GM21529 (cell line): ENCODE measurements at regions not wholly inside any gene's neighbourhood (a gene's known extent, or its start where the extent isn't known, plus 50 kb on each side); places are given as distances from the start of the nearest gene placed in this dataset.

ENCODE experiments used
- ATAC-seq: cut with Tn5 transposase; IDR thresholded peaks from one replicate; pipeline ENCODE4 v1.9.1; 2021; ENCODE audit not compliant: unreplicated experiment

DNA sequence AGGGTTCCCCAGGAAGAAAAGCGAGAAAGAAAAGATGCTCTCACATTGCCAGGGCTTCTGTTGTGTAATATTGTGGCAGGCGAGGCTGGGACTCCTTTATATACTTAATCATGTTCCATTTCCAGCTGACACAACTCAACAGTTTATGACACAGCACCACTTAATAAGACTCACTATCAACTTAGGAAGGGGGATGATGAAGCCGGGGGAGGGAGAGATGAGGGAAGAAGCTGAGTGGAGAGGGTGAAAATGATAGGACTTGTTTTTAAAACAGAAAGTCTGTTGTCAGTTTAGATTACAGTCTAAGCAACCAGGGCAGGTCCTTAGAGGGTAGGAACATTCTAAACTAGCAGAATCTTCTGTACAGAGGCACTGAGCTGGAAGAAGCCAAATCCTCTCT, 397.0 kb downstream of the NXPE2 start:
- no peak for ATAC-seq

- no peak for ATAC-seq
Measured at GRCh38 chr11:115077740-115078139, 399.4 kb downstream of the NXPE2 start.

- ATAC-seq = no peak
Measured at GRCh38 chr11:115078461-115079438, 400.4 kb downstream of the NXPE2 start.

DNA sequence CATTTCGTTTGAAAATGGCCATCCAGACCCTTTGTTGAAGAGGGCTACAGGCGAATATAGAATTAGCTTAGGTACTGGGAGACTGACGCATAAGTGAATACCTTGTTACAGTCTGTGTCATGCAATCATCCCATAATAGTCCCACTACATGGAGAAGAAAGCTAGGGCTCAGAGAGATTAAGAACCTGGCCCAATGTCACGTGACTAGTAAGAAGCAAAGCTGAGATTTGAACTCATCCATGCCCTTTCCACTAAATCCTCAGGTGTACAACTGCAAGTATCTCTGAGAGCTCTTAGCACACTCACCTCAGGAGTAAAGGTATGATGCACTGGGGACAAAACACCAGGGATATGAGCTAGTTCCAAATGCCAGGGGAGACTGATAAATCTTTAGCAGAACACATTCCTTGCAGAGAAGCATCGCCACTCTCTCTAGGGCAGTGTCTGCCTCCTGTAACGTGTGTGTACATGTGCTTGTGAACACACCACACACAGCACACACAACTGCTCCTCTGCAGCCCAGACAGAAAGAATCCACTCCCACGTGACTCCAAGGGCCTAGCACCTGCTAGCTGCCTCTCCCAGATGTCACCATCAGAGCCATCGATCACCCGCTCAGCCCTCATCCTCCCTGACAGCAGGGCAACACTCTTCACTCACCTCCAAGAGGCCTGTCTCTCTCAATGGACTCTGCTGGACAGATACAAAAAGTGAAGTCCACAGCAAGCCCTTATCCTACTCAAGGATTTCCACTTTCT, 402.8 kb downstream of the NXPE2 start:
- ATAC-seq = no peak

GRCh38 chr11:115081972-115082371, 403.6 kb downstream of the NXPE2 start:
- ATAC-seq = no peak

- ATAC-seq = no peak
Measured at GRCh38 chr11:115083144-115083806, 404.9 kb downstream of the NXPE2 start.

DNA sequence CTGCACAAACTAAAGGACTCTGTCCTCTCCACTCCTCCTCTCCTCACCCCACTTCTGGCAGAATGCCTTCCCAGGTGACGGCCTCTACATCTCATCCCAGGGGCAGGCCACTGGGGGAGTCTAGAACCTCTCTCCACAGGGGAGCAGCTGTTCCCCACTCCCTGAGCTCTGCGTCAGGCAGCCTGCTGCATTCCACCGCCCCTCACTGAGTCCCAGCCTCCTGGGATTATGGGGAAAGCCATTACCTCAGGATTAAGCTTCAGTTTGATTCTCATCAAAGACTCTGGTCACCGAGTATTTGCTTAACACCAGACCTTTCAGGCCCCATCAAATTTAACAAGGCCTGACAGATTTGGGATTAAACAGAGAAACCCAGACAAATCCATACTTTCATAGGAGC, 405.9 kb downstream of the NXPE2 start:
- no peak for ATAC-seq

DNA sequence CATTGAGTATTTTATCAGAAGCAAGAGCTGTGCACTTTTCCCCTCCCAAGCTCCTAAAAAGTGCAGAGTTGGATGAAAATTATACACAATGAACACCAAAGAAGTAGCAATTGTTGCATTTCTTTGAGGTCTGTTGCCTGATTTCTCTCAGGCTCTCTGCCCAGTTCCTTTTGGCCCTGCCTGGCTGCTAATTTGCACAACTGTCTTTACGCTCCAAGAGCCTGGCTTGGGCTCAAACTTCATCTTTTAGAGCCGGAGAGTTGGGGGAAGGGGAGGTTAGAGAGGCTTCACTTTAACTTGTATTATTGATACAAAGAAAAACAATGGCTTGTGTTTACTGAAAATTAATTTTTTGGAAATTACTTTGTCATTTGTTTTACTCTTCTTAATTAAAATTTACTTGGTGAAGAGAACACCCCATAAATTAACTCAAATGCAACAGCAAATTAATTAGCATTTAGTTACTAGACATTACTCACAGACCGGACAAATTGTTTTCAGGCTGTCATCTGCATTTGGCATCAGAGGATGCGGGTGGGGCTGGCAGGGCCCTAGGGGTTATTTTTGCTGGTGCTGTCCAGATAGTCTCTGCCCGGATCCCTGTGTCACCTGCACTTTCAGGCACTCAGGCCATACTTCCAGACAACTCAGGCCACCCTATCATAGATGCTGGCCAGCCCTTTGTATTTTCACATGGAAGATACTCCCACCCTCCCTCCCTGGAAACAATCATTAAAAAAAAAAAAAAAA, 407.3 kb downstream of the NXPE2 start:
- ATAC-seq = no peak

- no peak for ATAC-seq
Measured at GRCh38 chr11:115087791-115088190, 409.5 kb downstream of the NXPE2 start.

GRCh38 chr11:115092516-115092915, 411.7 kb downstream of the CADM1 start:
- ATAC-seq = no peak

DNA sequence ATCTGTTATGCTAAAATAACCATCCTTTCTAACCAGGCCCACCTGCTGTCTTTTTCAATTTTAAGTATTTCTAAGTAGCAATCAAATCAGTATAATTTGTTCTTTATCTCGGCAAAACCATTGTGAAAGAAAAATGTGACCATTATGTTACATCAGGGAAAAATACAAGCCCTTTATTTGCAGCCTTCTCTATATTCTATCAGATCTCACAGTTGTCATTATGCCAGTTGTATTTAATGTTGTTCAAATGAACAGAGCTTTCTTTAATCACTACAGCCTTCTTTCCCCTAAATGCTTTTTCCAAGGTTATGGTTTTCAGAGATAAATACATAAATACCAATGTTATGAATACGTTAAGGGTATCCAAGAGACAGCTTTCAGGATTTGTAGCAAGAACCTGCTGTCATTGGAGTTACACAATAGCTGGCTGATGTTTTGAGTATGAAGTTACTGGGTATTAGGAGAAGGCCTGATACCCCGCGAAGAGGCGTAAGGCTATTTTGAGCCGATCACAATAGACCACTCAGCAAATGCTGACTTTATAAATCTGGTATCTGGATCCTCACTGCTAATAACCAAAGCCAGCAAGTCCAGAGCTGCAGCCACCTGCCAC, 406.3 kb downstream of the CADM1 start:
- no peak for ATAC-seq

DNA sequence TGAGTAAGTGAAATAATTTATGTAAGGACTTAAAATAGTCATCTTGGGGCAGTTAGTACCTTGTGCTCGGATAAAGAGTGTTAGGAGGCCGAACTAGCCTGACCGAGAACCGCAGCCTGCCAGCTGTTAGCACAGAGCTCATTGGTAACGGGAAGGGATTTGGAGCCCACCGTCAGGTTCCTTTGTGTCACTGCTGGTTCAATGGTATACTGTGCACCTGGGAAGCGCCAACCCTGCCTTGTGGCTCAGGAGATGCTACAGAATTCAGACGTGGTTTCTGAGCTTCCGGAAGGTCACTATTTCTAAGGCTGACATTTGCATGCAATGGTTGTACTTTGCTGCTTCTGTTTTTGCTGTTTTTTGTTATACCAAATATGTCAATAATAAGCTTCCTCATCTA, 403.5 kb downstream of the CADM1 start:
- no peak for ATAC-seq

GRCh38 chr11:115103921-115104320, 400.3 kb downstream of the CADM1 start:
- no peak for ATAC-seq

DNA sequence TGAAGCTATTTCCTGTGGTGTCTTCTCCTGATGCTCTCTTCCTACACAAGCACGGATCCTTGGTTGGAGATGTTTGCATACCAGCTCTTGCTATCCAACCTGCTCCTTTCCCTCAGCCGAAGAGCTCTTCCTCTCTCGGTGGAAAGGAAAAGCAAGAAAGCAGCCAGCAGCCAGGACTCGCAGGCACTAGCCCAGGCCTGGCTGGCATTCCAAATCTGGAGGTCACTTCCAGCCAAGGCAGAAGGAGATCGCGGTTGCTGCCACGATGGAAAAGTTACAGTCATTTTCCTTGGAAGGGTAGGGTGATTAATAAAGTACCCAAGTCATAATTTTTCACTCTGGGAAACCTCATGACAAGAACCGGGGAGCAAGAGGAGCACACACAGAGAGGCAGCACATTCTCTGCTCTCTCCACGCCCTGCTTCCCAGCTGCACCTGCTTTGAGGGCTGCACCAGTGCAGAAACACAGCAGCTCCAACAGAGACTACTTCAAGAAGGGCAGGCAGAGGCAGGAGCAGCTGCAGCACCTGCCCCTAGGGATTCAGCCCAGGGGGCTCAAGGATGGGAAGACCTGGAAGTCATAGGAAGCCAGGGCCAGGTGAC, 399.3 kb downstream of the CADM1 start:
- no peak for ATAC-seq

DNA sequence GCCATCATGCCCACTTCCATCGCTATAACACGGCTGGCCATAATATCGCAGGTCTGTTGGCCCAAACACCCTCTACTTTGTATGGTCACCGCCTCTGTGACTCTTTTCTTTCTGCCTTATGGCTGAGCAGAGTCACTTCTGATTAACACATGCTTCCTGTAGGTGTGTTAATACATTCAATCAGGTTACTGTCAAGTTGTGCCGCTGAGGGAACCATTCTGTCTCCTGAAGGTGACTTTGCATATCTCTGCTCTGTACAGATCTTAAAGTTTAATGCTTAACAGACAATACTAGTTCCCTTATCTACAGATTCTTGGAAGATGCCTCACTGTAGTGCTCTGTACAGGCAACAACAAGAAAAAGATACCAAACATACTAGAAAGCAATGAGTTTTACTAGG, 393.1 kb downstream of the CADM1 start:
- ATAC-seq = no peak

DNA sequence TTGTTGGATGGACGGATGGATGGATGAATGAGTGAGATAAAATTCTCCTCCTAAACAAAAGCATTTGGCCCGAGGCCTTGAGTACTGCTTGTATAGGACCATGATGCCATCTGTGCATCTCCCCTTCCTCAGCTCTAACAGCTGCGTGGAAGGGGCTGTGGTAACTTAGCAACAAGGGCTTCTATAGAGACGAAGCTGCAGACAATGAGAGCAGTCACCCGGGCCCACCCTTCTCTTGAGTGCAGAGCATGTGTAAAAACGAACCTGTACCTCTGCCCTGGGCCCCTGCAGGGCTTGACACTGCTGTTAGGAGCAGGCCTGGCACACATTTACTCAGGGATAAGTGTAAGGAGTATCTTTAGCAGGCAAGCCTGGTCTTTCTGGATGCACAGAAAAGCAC, 391.5 kb downstream of the CADM1 start:
- ATAC-seq = no peak

GRCh38 chr11:115117956-115118493, 386.2 kb downstream of the CADM1 start:
- ATAC-seq = no peak

DNA sequence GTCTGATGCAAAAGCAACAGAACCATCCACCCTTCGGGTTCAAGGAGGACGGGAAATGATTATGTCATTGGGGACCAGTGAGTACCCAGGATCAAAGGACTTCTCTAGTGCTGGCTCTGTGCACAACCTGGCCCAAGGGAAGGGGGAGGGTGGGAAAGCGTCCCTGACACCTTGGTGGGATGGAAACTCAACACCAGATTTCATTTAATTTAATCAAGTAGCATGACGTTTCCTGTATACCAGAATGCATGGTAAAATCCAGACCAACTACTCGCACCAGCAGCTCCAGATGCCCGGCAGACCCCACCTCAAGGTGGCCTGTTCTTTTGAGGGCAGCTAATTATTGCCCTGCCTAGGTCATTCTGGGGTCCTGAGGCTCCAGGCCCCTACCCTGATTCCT, 385.1 kb downstream of the CADM1 start:
- no peak for ATAC-seq
